ENCODE measurements at regions not wholly inside any gene's neighbourhood (a gene's known extent, or its start where the extent isn't known, plus 50 kb on each side); places are given as distances from the start of the nearest gene placed in this dataset.

DNA sequence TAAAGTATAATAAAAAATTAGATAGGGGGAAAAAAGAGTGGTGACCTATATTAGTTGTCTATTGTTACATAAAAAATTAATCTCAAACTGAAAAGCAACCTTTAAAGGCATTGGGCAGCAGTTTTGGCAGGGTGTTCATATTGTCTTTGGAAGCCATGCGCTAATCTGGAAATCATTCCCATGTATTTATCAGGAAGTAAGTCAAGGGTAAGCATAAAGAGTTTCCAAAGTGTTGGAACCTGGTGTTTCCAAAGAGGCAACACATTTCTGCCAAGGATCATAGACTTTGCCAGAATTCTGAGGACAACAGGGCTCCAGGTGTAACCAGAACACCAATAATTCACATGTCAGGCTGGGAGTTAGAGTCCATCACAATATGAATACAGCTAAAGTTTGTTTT lies 55.7 kb upstream of the EGFR start:
- DNase-seq, result no peak

- DNase-seq, result no peak
These were observed 54.7 kb upstream of the EGFR start for GRCh38 chr7:54964136-54964535.

- no peak for DNase-seq
These were observed 51.4 kb upstream of the EGFR start for GRCh38 chr7:54967377-54967776.

DNA sequence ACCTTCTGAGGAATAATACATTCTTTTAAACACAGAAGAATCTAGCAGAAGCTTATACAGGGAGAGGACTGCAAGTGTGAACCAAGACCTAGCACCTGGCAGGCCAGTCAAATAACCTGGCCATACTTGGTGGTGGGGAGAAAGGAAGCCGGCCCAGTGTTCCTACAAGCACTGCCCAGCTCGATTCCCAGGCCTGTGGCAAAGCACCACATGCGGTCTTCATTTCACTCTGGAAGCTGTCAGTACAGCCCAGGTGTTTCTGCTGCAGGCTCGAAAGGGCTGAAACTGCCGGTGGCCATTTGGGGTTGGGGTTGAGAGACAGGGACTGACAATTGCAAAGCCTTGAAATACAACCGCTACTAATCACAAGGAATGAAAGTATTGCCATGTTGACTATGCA lies 50.8 kb upstream of the EGFR start:
- no peak for DNase-seq

Data from inflammatory macrophage treated with lipopolysaccharide for 4 hours (primary cell).